Liver (tissue), 3 donors: ENCODE measurements at regions not wholly inside any gene's neighbourhood (a gene's known extent, or its start where the extent isn't known, plus 50 kb on each side); places are given as distances from the start of the nearest gene placed in this dataset.
"Not testable (repeated sequence)": the region's sequence is repeated elsewhere in the genome, so short reads cannot be mapped to it uniquely, and the experiment has no call there.

Source experiments
- ATF3 ChIP-seq: IDR thresholded peaks from 2 replicates; pipeline ENCODE4 v1.6.1; 2016; ENCODE audit warnings: antibody characterized with exemption
- EGR1 ChIP-seq, 2 donors: IDR thresholded peaks; 2 replicates each; pipeline ENCODE4 v1.6.1; 2016 to 2018; ENCODE audit warnings: antibody characterized with exemption in 2 of 2, low read depth in 2 of 2
- FOXA2 ChIP-seq: IDR thresholded peaks from 2 replicates; pipeline ENCODE4 v1.6.1; 2016; ENCODE audit warnings: antibody characterized with exemption
- MAX ChIP-seq: IDR thresholded peaks from 2 replicates; pipeline ENCODE4 v1.6.1; 2016; ENCODE audit warnings: antibody characterized with exemption
- RAD21 ChIP-seq, 2 donors: IDR thresholded peaks; 2 replicates each; pipeline ENCODE4 v1.6.1; 2016; ENCODE audit warnings: antibody characterized with exemption in 2 of 2, mild to moderate bottlenecking in 2 of 2
- RXRA ChIP-seq, 2 donors: IDR thresholded peaks; 2 replicates each; pipeline ENCODE4 v1.6.1; 2017 to 2018; ENCODE audit warnings: antibody characterized with exemption in 2 of 2, mild to moderate bottlenecking in 1 of 2
- SP1 ChIP-seq: IDR thresholded peaks from 2 replicates; pipeline ENCODE4 v1.6.1; 2018; ENCODE audit warnings: antibody characterized with exemption, mild to moderate bottlenecking
- YY1 ChIP-seq: IDR thresholded peaks from 2 replicates; pipeline ENCODE4 v1.6.1; 2016; ENCODE audit warnings: antibody characterized with exemption, mild to moderate bottlenecking
- TF ChIP-seq, protein P1 (sequence below): fragments of 150-350 bp; IDR thresholded peaks from 2 replicates; pipeline ENCODE4 v1.5.1; 2017; ENCODE audit warnings: improper control_type of control experiment, low read depth, low read length; ENCODE audit not compliant: missing input control
- donor health status: healthy.
- donor health status: healthy.

DNA sequence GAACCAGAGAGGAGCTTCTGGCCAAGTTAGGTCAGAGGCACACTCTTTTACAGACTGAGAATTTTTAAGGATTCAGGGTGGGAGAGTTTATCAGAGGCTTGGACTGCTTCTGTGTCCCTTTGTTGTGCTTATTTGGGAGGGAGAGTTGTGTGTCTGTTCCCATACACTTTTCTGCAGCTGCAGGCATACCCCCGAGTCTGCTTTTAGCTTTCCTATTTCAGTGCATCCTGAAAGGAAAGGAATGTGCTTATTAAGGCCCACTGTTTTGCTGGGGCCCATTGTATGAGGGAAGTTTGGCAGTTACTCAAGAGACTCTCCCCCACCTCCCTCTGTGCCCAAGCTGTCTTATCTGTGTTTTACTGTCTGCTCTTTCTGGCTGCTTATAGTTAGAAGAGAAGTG is 257.4 kb upstream of the AADAT start:
- TF ChIP-seq, protein P1, sequence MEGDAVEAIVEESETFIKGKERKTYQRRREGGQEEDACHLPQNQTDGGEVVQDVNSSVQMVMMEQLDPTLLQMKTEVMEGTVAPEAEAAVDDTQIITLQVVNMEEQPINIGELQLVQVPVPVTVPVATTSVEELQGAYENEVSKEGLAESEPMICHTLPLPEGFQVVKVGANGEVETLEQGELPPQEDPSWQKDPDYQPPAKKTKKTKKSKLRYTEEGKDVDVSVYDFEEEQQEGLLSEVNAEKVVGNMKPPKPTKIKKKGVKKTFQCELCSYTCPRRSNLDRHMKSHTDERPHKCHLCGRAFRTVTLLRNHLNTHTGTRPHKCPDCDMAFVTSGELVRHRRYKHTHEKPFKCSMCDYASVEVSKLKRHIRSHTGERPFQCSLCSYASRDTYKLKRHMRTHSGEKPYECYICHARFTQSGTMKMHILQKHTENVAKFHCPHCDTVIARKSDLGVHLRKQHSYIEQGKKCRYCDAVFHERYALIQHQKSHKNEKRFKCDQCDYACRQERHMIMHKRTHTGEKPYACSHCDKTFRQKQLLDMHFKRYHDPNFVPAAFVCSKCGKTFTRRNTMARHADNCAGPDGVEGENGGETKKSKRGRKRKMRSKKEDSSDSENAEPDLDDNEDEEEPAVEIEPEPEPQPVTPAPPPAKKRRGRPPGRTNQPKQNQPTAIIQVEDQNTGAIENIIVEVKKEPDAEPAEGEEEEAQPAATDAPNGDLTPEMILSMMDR, result not testable (repeated sequence)
- TF ChIP-seq SP1; RAD21 (IDR thresholded peaks at IDR 0.05); ATF3; RXRA (IDR thresholded peaks at IDR 0.05); FOXA2; EGR1 (IDR thresholded peaks at IDR 0.05; ENCODE audit: low read depth in 2 of 2); YY1; MAX: not testable (repeated sequence)
